ENCODE measurements at regions not wholly inside any gene's neighbourhood (a gene's known extent, or its start where the extent isn't known, plus 50 kb on each side); places are given as distances from the start of the nearest gene placed in this dataset.
"Not testable (repeated sequence)": the region's sequence is repeated elsewhere in the genome, so short reads cannot be mapped to it uniquely, and the experiment has no call there.

DNA sequence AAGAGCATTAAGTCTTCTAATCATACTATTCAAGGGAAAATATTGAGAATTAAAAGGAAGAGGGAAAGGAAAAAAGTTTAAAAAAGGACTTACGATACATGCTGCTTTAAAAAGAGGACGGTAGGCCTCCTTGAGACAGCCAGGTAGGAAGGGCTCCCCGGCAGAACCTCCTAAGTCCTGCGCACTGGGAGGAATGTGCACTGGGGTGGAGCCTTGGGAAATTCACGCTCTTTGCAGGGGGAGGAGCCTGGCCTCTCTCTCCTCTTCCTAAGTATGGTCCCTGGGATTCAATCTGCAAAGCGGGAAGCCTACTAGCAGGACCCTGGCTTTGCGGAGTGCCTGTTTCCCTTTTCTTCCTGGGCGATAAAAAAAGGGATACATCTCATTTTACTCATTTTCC lies 553.0 kb downstream of the RPS29 start:
- H3K36me3 Mint-ChIP-seq, result no peaks in the 10 kb centered on the region
- H3K9me3 Mint-ChIP-seq, result no peaks in the 10 kb centered on the region
- TF ChIP-seq, protein P1, sequence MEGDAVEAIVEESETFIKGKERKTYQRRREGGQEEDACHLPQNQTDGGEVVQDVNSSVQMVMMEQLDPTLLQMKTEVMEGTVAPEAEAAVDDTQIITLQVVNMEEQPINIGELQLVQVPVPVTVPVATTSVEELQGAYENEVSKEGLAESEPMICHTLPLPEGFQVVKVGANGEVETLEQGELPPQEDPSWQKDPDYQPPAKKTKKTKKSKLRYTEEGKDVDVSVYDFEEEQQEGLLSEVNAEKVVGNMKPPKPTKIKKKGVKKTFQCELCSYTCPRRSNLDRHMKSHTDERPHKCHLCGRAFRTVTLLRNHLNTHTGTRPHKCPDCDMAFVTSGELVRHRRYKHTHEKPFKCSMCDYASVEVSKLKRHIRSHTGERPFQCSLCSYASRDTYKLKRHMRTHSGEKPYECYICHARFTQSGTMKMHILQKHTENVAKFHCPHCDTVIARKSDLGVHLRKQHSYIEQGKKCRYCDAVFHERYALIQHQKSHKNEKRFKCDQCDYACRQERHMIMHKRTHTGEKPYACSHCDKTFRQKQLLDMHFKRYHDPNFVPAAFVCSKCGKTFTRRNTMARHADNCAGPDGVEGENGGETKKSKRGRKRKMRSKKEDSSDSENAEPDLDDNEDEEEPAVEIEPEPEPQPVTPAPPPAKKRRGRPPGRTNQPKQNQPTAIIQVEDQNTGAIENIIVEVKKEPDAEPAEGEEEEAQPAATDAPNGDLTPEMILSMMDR (IDR thresholded peaks at IDR 0.05; ENCODE audit: unreplicated experiment), result no peak
- no peak for DNase-seq (ENCODE audit: low spot score in 2 of 2, unreplicated experiment in 2 of 2)
- H3K4me1 Mint-ChIP-seq, result peaks cover 5% of the 10 kb centered on the region
- H3K27me3 Mint-ChIP-seq (ENCODE audit: low read depth), result no peaks in the 10 kb centered on the region
- no peak overlapping the region for H3K27ac Mint-ChIP-seq
- H3K4me3 Mint-ChIP-seq, result no peak overlapping the region

DNA sequence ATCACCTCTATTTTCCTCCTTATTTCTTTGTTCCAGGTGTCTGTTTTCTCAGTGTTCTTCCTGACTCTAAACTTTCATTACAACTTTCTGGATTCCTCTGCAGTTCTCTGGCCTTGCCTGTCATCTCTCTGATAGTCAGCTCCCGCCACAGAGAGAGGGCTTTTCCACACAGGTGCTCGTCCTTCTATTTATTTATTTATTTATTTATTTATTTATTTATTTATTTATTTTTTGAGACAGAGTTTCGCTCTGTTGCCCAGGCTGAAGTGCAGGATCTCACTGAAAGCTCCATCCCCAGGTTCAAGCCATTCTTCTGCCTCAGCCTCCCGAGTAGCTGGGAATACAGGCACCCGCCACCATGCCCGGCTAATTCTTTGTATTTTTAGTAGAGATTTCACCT lies 554.5 kb downstream of the RPS29 start:
- H3K36me3 Mint-ChIP-seq; DNase-seq (ENCODE audit: low spot score in 2 of 2, unreplicated experiment in 2 of 2); H3K27ac Mint-ChIP-seq; H3K9me3 Mint-ChIP-seq; H3K4me3 Mint-ChIP-seq; H3K4me1 Mint-ChIP-seq; H3K27me3 Mint-ChIP-seq (ENCODE audit: low read depth): not testable (repeated sequence)

DNA sequence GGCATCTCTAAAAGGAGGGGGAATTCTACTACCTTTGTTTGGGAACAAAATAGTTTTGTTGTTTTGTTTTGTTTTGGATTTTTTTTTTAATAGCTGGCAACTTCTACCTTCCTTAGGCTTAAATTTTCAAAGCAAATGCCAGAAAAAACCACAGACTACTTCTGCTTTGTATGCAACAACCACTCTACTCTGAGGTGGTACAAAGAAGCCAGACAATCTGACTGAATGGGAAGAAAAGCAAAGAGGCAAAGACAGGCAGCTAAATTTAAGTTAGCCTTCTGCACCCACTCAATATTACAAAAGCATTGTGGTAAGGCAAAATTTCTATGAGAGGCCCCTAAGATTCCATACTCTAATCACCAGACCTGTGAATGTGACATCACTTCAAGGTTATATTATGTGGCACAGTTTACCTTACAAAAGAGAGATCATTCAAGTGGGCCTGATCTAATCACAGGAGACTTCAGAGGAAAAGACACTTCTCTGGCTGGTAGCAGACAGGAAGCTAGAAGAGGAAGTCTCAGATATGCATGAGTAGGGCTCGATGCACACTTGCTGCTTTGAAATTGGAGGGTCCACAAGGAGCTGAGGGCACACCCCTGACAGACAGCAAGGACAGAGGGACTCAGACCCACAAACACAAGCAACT lies 566.6 kb downstream of the RPS29 start:
- no peak for DNase-seq (ENCODE audit: low spot score in 2 of 2, unreplicated experiment in 2 of 2)
- Mint-ChIP-seq H3K36me3 (no peaks in the 10 kb centered on the region), H3K4me1 (peaks cover 15% of the 10 kb centered on the region), H3K27ac (no peak overlapping the region), H3K9me3 (peaks cover under 1% of the 10 kb centered on the region), H3K27me3 (ENCODE audit: low read depth) (no peaks in the 10 kb centered on the region), H3K4me3 (no peak overlapping the region)
- TF ChIP-seq, protein P1 (IDR thresholded peaks at IDR 0.05; ENCODE audit: unreplicated experiment), result no peak

DNA sequence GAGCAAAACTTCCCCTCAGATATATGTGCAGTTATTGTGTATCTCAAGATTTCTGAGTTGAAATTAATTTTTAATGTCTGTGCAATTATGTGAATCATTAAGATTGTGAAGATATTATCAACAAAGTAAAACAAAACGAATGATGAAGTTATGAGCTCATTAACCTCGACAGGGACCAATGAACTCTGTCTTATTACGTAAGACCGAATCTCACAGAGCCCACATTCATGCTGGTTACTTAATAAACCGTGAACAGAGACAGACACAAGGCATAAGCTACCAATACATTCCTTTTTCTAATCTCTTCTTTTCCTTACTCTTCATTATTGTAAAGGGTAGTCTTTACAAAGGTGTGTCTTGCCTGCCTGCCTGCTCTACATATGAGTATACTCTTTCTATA lies 568.7 kb downstream of the RPS29 start:
- no peaks in the 10 kb centered on the region for H3K36me3 Mint-ChIP-seq
- H3K4me3 Mint-ChIP-seq, result no peak overlapping the region

DNA sequence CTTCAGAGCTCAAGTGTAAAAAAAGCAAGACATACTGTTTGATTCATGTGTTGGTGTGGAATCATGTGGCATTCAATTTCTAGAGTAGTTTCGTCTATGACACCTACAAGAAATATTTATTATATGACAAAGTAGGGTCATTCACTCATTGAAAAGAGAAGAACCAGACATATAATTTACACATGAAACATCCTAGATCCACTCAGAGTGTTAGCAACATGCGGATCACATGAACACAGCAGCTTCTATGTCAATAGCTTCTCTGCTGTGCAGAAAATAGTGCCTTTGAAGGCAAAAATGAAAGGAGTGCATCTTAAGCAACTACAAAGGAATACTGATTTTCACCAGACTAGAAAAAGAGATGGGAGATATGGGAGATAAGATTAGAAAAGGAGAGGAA lies 569.8 kb downstream of the RPS29 start:
- TF ChIP-seq, protein P1 (IDR thresholded peaks at IDR 0.05; ENCODE audit: unreplicated experiment), result no peak
- Mint-ChIP-seq H3K27ac (peak overlapping the region; percentile 37), H3K4me1 (peaks cover 15% of the 10 kb centered on the region), H3K36me3 (no peaks in the 10 kb centered on the region), H3K4me3 (no peak overlapping the region), H3K27me3 (ENCODE audit: low read depth) (no peaks in the 10 kb centered on the region), H3K9me3 (no peaks in the 10 kb centered on the region)
- DNase-seq (ENCODE audit: low spot score in 2 of 2, unreplicated experiment in 2 of 2), result no peak

More for the DNA sequence above, 568.7 kb downstream of the RPS29 start:
- Mint-ChIP-seq H3K9me3 (no peaks in the 10 kb centered on the region), H3K4me1 (peaks cover 15% of the 10 kb centered on the region), H3K27me3 (ENCODE audit: low read depth) (no peaks in the 10 kb centered on the region), H3K27ac (no peak overlapping the region)
- no peak for DNase-seq (ENCODE audit: low spot score in 2 of 2, unreplicated experiment in 2 of 2)
- TF ChIP-seq, protein P1 (IDR thresholded peaks at IDR 0.05; ENCODE audit: unreplicated experiment), result no peak

DNA sequence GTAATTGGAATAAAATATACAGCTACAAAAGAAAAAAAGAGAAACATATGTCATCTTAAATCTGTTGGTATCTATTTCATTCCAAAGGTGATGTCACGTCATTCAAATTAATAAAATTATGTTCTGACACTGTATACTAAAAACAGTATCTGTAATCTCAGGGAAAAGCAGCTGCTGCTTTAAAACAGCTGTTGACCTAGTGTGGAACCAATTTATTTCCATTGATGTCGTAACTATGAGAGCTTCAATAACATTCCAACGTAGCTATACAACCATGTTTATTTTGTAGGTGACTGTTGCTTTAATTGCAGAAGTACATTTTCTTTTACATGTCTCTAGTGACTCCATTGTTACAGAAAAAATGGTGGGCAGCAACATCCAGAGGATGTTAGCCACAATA lies 571.7 kb downstream of the RPS29 start:
- no peak for DNase-seq (ENCODE audit: low spot score in 2 of 2, unreplicated experiment in 2 of 2)
- H3K4me3 Mint-ChIP-seq, result no peak overlapping the region
- TF ChIP-seq, protein P1 (IDR thresholded peaks at IDR 0.05; ENCODE audit: unreplicated experiment), result no peak
- H3K9me3 Mint-ChIP-seq, result no peaks in the 10 kb centered on the region
- H3K4me1 Mint-ChIP-seq, result peaks cover 15% of the 10 kb centered on the region
- no peaks in the 10 kb centered on the region for H3K36me3 Mint-ChIP-seq
- no peaks in the 10 kb centered on the region for H3K27me3 Mint-ChIP-seq (ENCODE audit: low read depth)
- H3K27ac Mint-ChIP-seq, result no peak overlapping the region
